HepG2 (cell line): ENCODE measurements at regions not wholly inside any gene's neighbourhood (a gene's known extent, or its start where the extent isn't known, plus 50 kb on each side); places are given as distances from the start of the nearest gene placed in this dataset.
A peak's percentile ranks its signal among the peaks of the same experiment; 100 is the strongest.

Experiments
- ATAC-seq: fragments of 200-7000 bp; cut with Tn5 transposase; 3 replicates; pipeline ENCODE4 v1.9.1; 2020; ENCODE audit warnings: mild to moderate bottlenecking, moderate library complexity
- BruUV-seq: library from RNA; stranded (reverse); fragments of 400-500 nt; replicated peaks from 2 replicates; lab custom pipeline; 2021; lab: Mats Ljungman, UMichigan
- CTCF ChIA-PET: fragments of 300-600 bp; formaldehyde crosslinking; extraction: SDS; loops from one replicate; lab custom pipeline; 2021; ENCODE audit warnings: low total read pairs, inconsistent platforms, low intra/inter-chr PET ratio; lab: Yijun Ruan, JAX
- POLR2A ChIA-PET: fragments of 350-600 bp; sonication (Branson Sonifier 250); formaldehyde crosslinking; loops from one replicate; lab custom pipeline; 2020; ENCODE audit warnings: antibody characterized with exemption, inconsistent platforms; lab: Yijun Ruan, JAX
- DNase-seq: peaks from one replicate; pipeline ENCODE4 v3.0.0-alpha.2; 2015; ENCODE audit warnings: low spot score
- FAIRE-seq: peaks from 3 replicates; lab custom pipeline; 2011; peaks lifted over from hg19 to GRCh38; lab: Jason Lieb, UNC
- H2AFZ ChIP-seq: one replicate; pipeline ENCODE4 v1.6.1; 2011; ENCODE audit warnings: low read length, inconsistent platforms
- H3K27ac ChIP-seq: fragments of 300-600 bp; 3 replicates; pipeline ENCODE4 v1.8.0; 2011; ENCODE audit warnings: mixed run types, mild to moderate bottlenecking, mixed read lengths, low read length, inconsistent platforms; ENCODE audit not compliant: insufficient read depth; ENCODE audit errors: extremely low read length
- H3K27me3 ChIP-seq, 2 experiments: fragments of 200-600 bp in 1 of 2; 2 replicates in 1 of 2; 3 replicates in 1 of 2; pipeline versions ENCODE4 v1.6.0 to v1.8.0; 2011; ENCODE audit warnings: low read length in 2 of 2, mild to moderate bottlenecking in 2 of 2, moderate library complexity in 2 of 2, inconsistent platforms in 1 of 2; ENCODE audit not compliant: insufficient read depth in 2 of 2, control insufficient read depth in 1 of 2
- H3K36me3 ChIP-seq, 2 experiments: fragments of 200-600 bp in 1 of 2; replicated peaks in 1 of 2; 2 replicates in 1 of 2; 3 replicates in 1 of 2; pipeline versions ENCODE4 v1.5.1 to v1.8.0; 2011; ENCODE audit warnings: low read length in 2 of 2, inconsistent platforms in 1 of 2; ENCODE audit not compliant: insufficient read depth in 2 of 2, control insufficient read depth in 1 of 2
- H3K4me1 ChIP-seq: 2 replicates; pipeline ENCODE4 v1.5.1; 2012; ENCODE audit warnings: low read length, inconsistent platforms; ENCODE audit not compliant: insufficient read depth
- H3K4me2 ChIP-seq: 2 replicates; pipeline ENCODE4 v1.6.0; 2011; ENCODE audit warnings: low read depth, low read length, inconsistent platforms
- H3K4me3 ChIP-seq, 3 experiments: fragments of 200-600 bp in 1 of 3; sonication (generic), shearing (Covaris generic) in 1 of 3; replicated peaks in 1 of 3; 2 replicates each; pipeline ENCODE4 v1.5.1; 2011 to 2016; ENCODE audit warnings: low read length in 3 of 3, inconsistent platforms in 2 of 3, low read depth in 2 of 3, mild to moderate bottlenecking in 2 of 3, control low read depth in 1 of 3, mixed read lengths in 1 of 3; ENCODE audit not compliant: insufficient read depth in 1 of 3
- H3K79me2 ChIP-seq: one replicate; pipeline ENCODE4 v1.6.1; 2011; ENCODE audit warnings: low read length, inconsistent platforms; ENCODE audit not compliant: insufficient read depth
- H3K9ac ChIP-seq: 2 replicates; pipeline ENCODE4 v1.6.0; 2011; ENCODE audit warnings: mild to moderate bottlenecking, low read depth, low read length, inconsistent platforms; ENCODE audit not compliant: insufficient read depth
- H3K9me3 ChIP-seq: 2 replicates; pipeline ENCODE4 v1.5.1; 2012; ENCODE audit warnings: mild to moderate bottlenecking, low read length
- H4K20me1 ChIP-seq: 2 replicates; pipeline ENCODE4 v1.6.0; 2011; ENCODE audit warnings: inconsistent platforms, mild to moderate bottlenecking, low read length, moderate library complexity; ENCODE audit not compliant: insufficient read depth
- RAD21 ChIP-seq: fragments of 450-650 bp; formaldehyde crosslinking; IDR thresholded peaks from 2 replicates; pipeline ENCODE4 v1.5.0; 2020; ENCODE audit warnings: mild to moderate bottlenecking
- SMC3 ChIP-seq: IDR thresholded peaks from 2 replicates; pipeline ENCODE4 v1.6.1; 2011; ENCODE audit warnings: low read length, improper control_type of control experiment
- STAG1 ChIP-seq: sonication (generic); formaldehyde crosslinking; IDR thresholded peaks from 2 replicates; pipeline ENCODE4 v1.4.0; 2020; ENCODE audit warnings: missing genetic modification reagents
- ZNF549 ChIP-seq: sonication (generic); formaldehyde crosslinking; IDR thresholded peaks from 2 replicates; pipeline ENCODE4 v1.5.0; 2020; ENCODE audit warnings: missing genetic modification reagents
- WGBS: methylation state at CpG from one replicate; pipeline ENCODE4 v1.1.6; 2017; ENCODE audit warnings: low lambda C conversion rate; 5-methylcytosine and 5-hydroxymethylcytosine counted together
- in situ Hi-C: cut with HindIII; loops from 2 replicates; pipeline ENCODE4 v1.10.0; 2017; ENCODE audit warnings: low pct_unique_long_range_greater_than_20kb; ENCODE audit not compliant: extremely low pct_ligation_motif_present
- intact Hi-C: fragments of 100-400 bp; cut with micrococcal nuclease; formaldehyde crosslinking; loops from one replicate; pipeline ENCODE4 v1.10.0; 2022; ENCODE audit not compliant: unreplicated experiment
- TF ChIP-seq, protein P1 (sequence below): sonication (generic); formaldehyde crosslinking; IDR thresholded peaks from 2 replicates; pipeline ENCODE4 v1.8.1; 2023; ENCODE audit warnings: mild to moderate bottlenecking, missing genetic modification reagents
- TF ChIP-seq, protein P2 (sequence below): sonication (generic); formaldehyde crosslinking; IDR thresholded peaks from 2 replicates; pipeline ENCODE4 v1.5.0; 2020; ENCODE audit warnings: mild to moderate bottlenecking, missing genetic modification reagents, moderate library complexity

DNA sequence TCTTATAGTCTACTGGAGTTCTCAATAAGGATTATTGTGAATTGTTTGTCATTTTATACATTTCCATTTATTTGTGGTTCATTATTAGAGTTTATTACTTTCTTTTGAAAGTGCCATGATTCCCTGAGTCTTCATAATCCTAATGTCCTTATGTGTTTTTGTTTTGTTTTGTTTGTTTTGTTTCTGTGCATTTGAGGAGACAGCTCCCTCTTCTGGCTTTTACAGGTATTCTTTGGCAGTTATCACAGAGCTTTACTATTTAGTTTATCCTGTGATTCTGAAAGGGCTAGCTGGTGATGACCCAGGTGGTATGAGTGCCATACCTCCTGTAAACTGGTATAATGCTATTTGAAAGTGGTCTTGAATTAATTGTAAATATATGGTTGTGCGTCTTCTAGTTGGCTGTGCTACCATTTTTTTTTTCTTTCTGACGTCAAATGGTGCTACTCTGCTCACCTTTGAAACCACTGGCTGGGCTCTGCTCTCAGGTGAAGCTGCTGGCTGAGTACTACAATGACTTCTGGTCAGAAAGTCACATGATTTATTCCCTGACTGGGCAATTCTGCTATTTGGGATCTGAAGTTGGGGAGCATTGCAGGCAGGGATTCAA is 751.2 kb downstream of the JRKL start:
- Histone ChIP-seq H4K20me1 (no peaks in the 10 kb centered on the region), H3K27me3 (no peaks in the 10 kb centered on the region), H3K36me3 (no peaks in the 10 kb centered on the region), H3K4me2 (no peak overlapping the region), H3K4me3 (no peak overlapping the region), H3K9ac (no peak overlapping the region), H3K79me2 (no peaks in the 10 kb centered on the region), H3K9me3 (no peaks in the 10 kb centered on the region), H3K4me1 (no peaks in the 10 kb centered on the region), H3K27ac (no peak overlapping the region), H2AFZ (no peak overlapping the region)
- 0% methylated on average over 2 of the region's 2 CpGs for WGBS
- ATAC-seq: peak; percentile 74
- CTCF ChIA-PET: interaction anchor here (4.5 kb wide), 1 partner anchor 677 kb away, joined by 44 read pairs; no protein-coding TSS in a partner anchor
- in situ Hi-C loops: no loop called here
- peak; percentile 34 for FAIRE-seq
- no TSS peak for BruUV-seq
- POLR2A ChIA-PET: interaction anchor here (1.0 kb wide), 1 partner anchor 676 kb away, joined by 3 read pairs; no protein-coding TSS in a partner anchor
- TF ChIP-seq RAD21 (0 out of 2 replicates have a peak, but pooled peaks have one; percentile 10), STAG1 (CRISPR knock-in tag) (peak; percentile 56), SMC3 (peak; percentile 62)
- TF ChIP-seq, protein P1, sequence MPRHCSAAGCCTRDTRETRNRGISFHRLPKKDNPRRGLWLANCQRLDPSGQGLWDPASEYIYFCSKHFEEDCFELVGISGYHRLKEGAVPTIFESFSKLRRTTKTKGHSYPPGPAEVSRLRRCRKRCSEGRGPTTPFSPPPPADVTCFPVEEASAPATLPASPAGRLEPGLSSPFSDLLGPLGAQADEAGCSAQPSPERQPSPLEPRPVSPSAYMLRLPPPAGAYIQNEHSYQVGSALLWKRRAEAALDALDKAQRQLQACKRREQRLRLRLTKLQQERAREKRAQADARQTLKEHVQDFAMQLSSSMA (CRISPR knock-in tag): no peak
- TF ChIP-seq, protein P2, sequence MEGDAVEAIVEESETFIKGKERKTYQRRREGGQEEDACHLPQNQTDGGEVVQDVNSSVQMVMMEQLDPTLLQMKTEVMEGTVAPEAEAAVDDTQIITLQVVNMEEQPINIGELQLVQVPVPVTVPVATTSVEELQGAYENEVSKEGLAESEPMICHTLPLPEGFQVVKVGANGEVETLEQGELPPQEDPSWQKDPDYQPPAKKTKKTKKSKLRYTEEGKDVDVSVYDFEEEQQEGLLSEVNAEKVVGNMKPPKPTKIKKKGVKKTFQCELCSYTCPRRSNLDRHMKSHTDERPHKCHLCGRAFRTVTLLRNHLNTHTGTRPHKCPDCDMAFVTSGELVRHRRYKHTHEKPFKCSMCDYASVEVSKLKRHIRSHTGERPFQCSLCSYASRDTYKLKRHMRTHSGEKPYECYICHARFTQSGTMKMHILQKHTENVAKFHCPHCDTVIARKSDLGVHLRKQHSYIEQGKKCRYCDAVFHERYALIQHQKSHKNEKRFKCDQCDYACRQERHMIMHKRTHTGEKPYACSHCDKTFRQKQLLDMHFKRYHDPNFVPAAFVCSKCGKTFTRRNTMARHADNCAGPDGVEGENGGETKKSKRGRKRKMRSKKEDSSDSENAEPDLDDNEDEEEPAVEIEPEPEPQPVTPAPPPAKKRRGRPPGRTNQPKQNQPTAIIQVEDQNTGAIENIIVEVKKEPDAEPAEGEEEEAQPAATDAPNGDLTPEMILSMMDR: peak; percentile 40
- intact Hi-C loops: loop anchor here (1.0 kb wide), 1 partner anchor 677 kb away; no protein-coding TSS in a partner anchor
- DNase-seq: peak; percentile 16

DNA sequence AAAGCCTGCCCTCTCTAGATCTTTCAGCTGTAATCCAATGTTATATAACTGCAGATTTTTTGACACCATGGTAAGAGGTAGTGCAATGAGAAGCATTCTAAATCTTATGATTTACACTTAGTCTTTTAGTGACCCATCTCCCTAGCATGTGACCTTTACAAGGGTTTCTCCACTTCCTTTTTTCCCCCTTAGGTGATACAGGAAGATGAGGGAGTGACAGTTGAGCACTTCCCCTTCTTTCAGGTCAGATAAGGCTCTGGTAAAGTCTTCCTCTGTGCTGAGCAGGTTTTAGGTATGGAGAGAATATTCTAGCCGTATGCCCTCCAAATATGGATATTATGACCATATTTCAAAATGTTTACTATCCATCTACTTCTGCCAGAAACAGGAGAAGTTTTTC is 753.6 kb downstream of the JRKL start:
- no peaks in the 10 kb centered on the region for H3K36me3 ChIP-seq
- intact Hi-C loops (no loop called here), in situ Hi-C loops (no loop called here)
- no peak overlapping the region for H2AFZ ChIP-seq
- H3K4me2 ChIP-seq: no peak overlapping the region
- BruUV-seq: no TSS peak
- H3K79me2 ChIP-seq: no peaks in the 10 kb centered on the region
- no peaks in the 10 kb centered on the region for H3K27me3 ChIP-seq
- 0% methylated on average over 1 of the region's 1 CpG for WGBS
- DNase-seq (no peak), ATAC-seq (no peak), FAIRE-seq (no peak)
- ChIA-PET CTCF (no interaction called here), POLR2A (no interaction called here)
- no peak overlapping the region for H3K4me3 ChIP-seq
- H3K9ac ChIP-seq: no peak overlapping the region
- H3K4me1 ChIP-seq: no peaks in the 10 kb centered on the region
- H3K27ac ChIP-seq: no peak overlapping the region
- H4K20me1 ChIP-seq: no peaks in the 10 kb centered on the region
- TF ChIP-seq ZNF549: no peak
- H3K9me3 ChIP-seq: no peaks in the 10 kb centered on the region
